ENCODE measurements at regions not wholly inside any gene's neighbourhood (a gene's known extent, or its start where the extent isn't known, plus 50 kb on each side); places are given as distances from the start of the nearest gene placed in this dataset.

DNA sequence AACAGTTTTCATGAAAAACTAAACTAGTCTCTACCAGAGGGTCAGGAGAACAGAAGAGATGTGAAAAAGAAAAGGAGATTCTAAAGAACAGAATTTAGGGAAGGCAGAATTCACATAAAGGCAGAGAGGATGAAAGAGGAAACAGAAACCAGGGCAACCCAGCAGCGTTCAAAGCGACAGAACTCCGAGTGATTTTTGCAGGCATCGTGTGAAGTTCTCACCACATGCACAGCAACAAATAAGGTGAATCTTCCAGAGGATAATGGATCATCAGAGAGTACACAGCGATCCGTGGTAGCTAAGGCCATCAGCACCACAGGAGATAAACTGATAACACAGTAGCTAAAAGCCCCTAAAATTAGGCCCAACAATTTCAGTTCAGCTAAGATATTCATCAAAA, 250.8 kb upstream of the THBS1 start:
- H3K9me3 ChIP-seq (ENCODE audit: control insufficient read depth, insufficient read depth, low read depth, low read length), result no peaks in the 10 kb centered on the region
- no peak overlapping the region for H3K27ac ChIP-seq (ENCODE audit: low read depth, low read length)
- no peaks in the 10 kb centered on the region for H3K27me3 ChIP-seq (ENCODE audit: control insufficient read depth, insufficient read depth, low read length)
- H3K4me3 ChIP-seq (ENCODE audit: low read depth, low read length), result no peak overlapping the region
- H3K36me3 ChIP-seq (ENCODE audit: control insufficient read depth, insufficient read depth, low read length), result no peaks in the 10 kb centered on the region
- no peaks in the 10 kb centered on the region for H3K4me1 ChIP-seq (ENCODE audit: control insufficient read depth, insufficient read depth, low read length)
- no peak overlapping the region for H3K9ac ChIP-seq (ENCODE audit: low read length)

DNA sequence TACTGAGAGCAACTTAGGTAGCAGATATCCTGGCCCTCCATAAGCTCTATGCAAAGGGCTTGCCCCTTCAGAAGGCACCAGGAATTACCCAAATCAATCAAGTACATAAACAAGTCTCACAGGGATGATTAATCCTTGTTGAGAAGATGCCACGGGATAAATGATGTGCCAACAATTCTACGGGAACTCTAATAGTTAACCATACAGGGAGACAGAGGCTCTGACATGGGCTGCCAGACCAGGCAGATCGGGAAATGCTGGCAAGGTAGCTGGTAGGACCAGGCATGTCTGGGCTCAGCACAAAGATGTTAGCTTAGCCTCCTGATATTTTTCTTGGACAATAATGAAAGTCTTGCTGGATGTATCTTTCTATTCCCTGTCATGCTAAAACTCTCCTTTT, 249.3 kb upstream of the THBS1 start:
- Histone ChIP-seq H3K9ac (ENCODE audit: low read length) (no peak overlapping the region), H3K4me3 (ENCODE audit: low read depth, low read length) (no peak overlapping the region), H3K4me1 (ENCODE audit: control insufficient read depth, insufficient read depth, low read length) (no peaks in the 10 kb centered on the region), H3K9me3 (ENCODE audit: control insufficient read depth, insufficient read depth, low read depth, low read length) (no peaks in the 10 kb centered on the region), H3K27me3 (ENCODE audit: control insufficient read depth, insufficient read depth, low read length) (no peaks in the 10 kb centered on the region), H3K27ac (ENCODE audit: low read depth, low read length) (no peak overlapping the region), H3K36me3 (ENCODE audit: control insufficient read depth, insufficient read depth, low read length) (no peaks in the 10 kb centered on the region)

DNA sequence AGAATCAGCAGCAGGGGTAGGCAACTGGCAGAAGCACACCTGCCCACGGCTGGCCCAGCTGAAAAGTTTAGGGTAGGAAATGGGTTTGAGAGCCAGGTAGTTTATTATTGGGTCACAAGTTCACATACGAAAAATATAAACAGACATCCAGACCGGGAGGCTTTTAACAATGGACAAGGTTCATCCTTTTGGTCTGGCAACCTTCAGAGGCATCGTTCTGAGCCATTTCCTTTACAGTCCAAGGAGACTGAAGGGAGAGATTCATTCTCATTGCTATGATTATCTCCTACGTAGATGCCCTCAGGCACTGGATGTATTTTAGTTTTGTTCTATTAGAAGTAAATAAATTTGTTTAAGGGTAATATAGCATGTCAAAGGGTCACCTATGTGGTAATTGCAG, 248.0 kb upstream of the THBS1 start:
- H3K4me3 ChIP-seq (ENCODE audit: low read depth, low read length), result no peak overlapping the region
- H3K4me1 ChIP-seq (ENCODE audit: control insufficient read depth, insufficient read depth, low read length), result no peaks in the 10 kb centered on the region
- no peaks in the 10 kb centered on the region for H3K9me3 ChIP-seq (ENCODE audit: control insufficient read depth, insufficient read depth, low read depth, low read length)
- H3K27me3 ChIP-seq (ENCODE audit: control insufficient read depth, insufficient read depth, low read length), result no peaks in the 10 kb centered on the region
- no peak overlapping the region for H3K9ac ChIP-seq (ENCODE audit: low read length)
- H3K27ac ChIP-seq (ENCODE audit: low read depth, low read length), result no peak overlapping the region
- H3K36me3 ChIP-seq (ENCODE audit: control insufficient read depth, insufficient read depth, low read length), result no peaks in the 10 kb centered on the region

DNA sequence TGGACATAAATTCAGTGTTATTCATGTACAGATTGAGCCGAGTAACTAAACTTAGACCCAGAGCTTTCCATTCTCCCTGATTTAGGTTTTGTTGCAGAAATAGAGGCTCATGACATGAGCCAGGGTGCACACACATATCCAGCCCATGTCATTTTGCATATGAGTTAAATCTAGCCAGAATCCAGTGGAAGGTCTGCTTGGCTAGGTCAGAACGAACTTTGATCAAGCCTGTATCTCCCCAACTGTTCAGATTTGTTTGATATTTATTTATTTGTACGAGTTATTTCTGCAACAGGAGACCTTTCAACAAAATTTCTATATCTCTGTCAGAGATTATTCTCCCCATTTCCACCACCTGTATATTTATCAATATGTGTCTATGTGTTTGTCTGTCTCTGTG, 247.5 kb upstream of the THBS1 start:
- Histone ChIP-seq H3K9ac (ENCODE audit: low read length) (no peak overlapping the region), H3K4me1 (ENCODE audit: control insufficient read depth, insufficient read depth, low read length) (no peaks in the 10 kb centered on the region), H3K27ac (ENCODE audit: low read depth, low read length) (no peak overlapping the region), H3K9me3 (ENCODE audit: control insufficient read depth, insufficient read depth, low read depth, low read length) (no peaks in the 10 kb centered on the region), H3K4me3 (ENCODE audit: low read depth, low read length) (no peak overlapping the region), H3K27me3 (ENCODE audit: control insufficient read depth, insufficient read depth, low read length) (no peaks in the 10 kb centered on the region), H3K36me3 (ENCODE audit: control insufficient read depth, insufficient read depth, low read length) (no peaks in the 10 kb centered on the region)

DNA sequence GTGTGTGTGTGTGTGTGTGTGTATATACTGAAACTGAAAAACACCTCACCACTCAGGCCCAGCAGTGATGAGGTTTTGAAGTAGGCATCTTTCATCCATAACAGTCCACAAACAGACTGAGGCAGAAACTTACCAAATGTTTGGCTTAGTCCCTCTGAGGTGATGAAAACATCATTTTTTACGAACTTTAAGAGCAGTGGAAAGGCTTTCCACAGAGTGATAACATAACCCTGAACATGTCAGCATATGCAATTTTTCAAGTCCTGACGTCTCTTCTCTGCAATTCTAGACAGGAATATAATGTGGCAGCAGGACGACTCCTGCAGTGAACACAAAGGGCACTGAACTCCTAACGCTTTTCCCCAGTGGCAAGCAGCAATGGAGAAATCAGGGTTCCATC, 247.0 kb upstream of the THBS1 start:
- Histone ChIP-seq H3K36me3 (ENCODE audit: control insufficient read depth, insufficient read depth, low read length) (no peaks in the 10 kb centered on the region), H3K27me3 (ENCODE audit: control insufficient read depth, insufficient read depth, low read length) (no peaks in the 10 kb centered on the region), H3K9me3 (ENCODE audit: control insufficient read depth, insufficient read depth, low read depth, low read length) (no peaks in the 10 kb centered on the region), H3K4me3 (ENCODE audit: low read depth, low read length) (no peak overlapping the region), H3K4me1 (ENCODE audit: control insufficient read depth, insufficient read depth, low read length) (no peaks in the 10 kb centered on the region), H3K9ac (ENCODE audit: low read length) (no peak overlapping the region), H3K27ac (ENCODE audit: low read depth, low read length) (no peak overlapping the region)

DNA sequence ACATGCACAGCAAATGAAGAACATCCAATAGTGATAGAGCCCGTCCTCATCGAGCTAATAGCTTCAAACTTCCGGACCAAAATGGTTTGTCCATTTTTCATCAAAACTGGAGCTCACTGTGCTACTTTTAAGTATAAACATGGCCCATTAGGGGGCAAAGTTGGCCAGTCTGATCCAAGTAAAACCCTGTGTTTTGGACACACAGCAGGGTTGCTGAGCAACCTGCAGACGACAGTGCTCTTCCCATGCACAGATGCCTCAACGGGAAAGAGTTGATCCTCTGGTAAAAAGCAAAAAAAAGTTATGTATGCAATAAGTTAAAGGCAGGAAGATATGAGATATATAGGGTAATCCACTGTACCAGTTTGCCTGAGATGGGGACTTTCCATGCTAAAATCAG, 244.0 kb upstream of the THBS1 start:
- no peak overlapping the region for H3K9ac ChIP-seq (ENCODE audit: low read length)
- no peaks in the 10 kb centered on the region for H3K36me3 ChIP-seq (ENCODE audit: control insufficient read depth, insufficient read depth, low read length)
- H3K4me1 ChIP-seq (ENCODE audit: control insufficient read depth, insufficient read depth, low read length), result no peaks in the 10 kb centered on the region
- no peak overlapping the region for H3K27ac ChIP-seq (ENCODE audit: low read depth, low read length)
- H3K27me3 ChIP-seq (ENCODE audit: control insufficient read depth, insufficient read depth, low read length), result no peaks in the 10 kb centered on the region
- H3K4me3 ChIP-seq (ENCODE audit: low read depth, low read length), result no peak overlapping the region
- 0 out of 2 replicates have a peak, but pooled peaks cover 1% of the 10 kb centered on the region for H3K9me3 ChIP-seq (ENCODE audit: control insufficient read depth, insufficient read depth, low read depth, low read length)

DNA sequence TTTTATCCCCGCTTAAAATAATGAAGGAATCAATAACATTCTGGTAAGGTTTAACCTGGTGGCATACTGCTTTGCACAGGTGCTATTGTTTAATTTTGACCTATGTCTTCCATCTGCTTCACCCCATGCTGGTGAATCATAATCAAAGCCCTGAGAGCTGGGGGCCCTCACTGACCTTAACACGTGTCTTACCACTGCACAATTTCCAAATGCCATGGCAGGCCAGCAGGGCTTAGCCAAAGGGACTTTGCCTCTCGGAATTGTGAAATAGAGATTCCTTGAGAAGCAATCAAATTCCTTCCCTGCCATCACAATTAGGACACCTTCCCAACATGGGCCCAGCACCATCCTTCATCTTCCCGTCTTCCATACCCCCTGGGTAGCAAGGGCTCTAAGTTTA, 242.6 kb upstream of the THBS1 start:
- no peaks in the 10 kb centered on the region for H3K27me3 ChIP-seq (ENCODE audit: control insufficient read depth, insufficient read depth, low read length)
- H3K27ac ChIP-seq (ENCODE audit: low read depth, low read length), result no peak overlapping the region
- H3K9ac ChIP-seq (ENCODE audit: low read length), result no peak overlapping the region
- no peaks in the 10 kb centered on the region for H3K4me1 ChIP-seq (ENCODE audit: control insufficient read depth, insufficient read depth, low read length)
- H3K4me3 ChIP-seq (ENCODE audit: low read depth, low read length), result no peak overlapping the region
- peaks cover 13% of the 10 kb centered on the region for H3K9me3 ChIP-seq (ENCODE audit: control insufficient read depth, insufficient read depth, low read depth, low read length)
- no peaks in the 10 kb centered on the region for H3K36me3 ChIP-seq (ENCODE audit: control insufficient read depth, insufficient read depth, low read length)

DNA sequence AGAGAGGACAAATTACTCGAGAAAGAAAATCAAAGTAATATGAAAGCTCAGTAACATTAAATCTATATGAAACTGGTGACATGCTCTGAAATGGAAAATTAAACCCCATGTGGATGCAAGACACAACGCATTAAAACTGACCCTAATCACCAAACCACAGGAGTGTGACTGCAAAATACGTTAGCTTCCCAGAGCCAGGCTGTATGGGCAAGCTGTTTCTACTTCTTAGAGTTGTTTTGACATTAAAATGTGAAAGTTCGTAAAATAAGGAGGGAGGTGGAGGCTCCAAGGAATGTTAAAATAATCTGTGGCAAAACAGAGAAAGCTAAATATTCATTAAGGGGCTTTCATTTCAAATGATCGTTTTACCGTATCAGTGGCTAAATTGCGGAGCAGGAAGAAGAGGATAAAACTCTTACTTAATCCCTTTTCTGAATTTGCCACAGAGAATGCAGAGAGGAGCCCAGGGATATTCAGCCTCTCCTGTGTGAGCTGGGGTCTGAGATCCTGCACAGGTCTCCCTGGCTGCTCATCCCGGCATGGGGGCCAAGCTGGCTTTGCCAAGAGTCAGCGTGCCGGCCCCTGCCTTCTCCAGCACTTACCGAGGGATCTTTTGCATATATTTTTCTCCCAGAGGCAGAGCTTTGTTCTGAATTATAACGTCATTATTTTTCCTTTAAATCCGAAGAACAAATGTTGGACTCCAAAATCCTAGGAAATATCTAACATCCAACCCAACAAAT, 239.8 kb upstream of the THBS1 start:
- peaks cover 9% of the 10 kb centered on the region; the same call in 1 of the 2 replicates for H3K4me1 ChIP-seq (ENCODE audit: control insufficient read depth, insufficient read depth, low read length)
- H3K9me3 ChIP-seq (ENCODE audit: control insufficient read depth, insufficient read depth, low read depth, low read length), result peaks cover 22% of the 10 kb centered on the region
- H3K9ac ChIP-seq (ENCODE audit: low read length), result no peak overlapping the region
- H3K36me3 ChIP-seq (ENCODE audit: control insufficient read depth, insufficient read depth, low read length), result no peaks in the 10 kb centered on the region
- no peak overlapping the region for H3K27ac ChIP-seq (ENCODE audit: low read depth, low read length)
- H3K27me3 ChIP-seq (ENCODE audit: control insufficient read depth, insufficient read depth, low read length), result no peaks in the 10 kb centered on the region
- H3K4me3 ChIP-seq (ENCODE audit: low read depth, low read length), result no peak overlapping the region

DNA sequence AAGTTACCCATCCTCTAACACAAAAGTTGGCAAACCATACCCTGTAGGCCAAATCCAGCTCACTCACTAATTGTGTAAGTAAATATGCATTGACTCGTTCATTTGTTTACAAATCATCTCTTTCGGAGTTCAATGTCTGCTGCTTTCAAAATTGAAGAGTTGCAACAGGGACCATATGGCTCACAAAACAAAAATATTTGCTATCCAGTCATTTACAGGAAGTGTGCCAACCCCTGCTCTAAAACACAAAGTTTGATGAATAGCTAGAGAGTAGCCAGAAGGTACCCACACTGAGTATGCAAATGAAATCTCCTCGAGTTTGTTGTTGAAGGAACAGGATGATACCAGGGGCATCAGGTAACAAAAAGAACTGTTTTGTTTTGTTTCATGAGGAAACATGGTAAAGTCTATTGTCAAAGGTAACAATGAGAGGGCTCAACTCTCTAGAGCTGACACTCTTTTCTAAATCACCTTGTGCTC, 236.2 kb upstream of the THBS1 start:
- peaks cover 9% of the 10 kb centered on the region; the same call in 1 of the 2 replicates for H3K4me1 ChIP-seq (ENCODE audit: control insufficient read depth, insufficient read depth, low read length)
- no peaks in the 10 kb centered on the region for H3K27me3 ChIP-seq (ENCODE audit: control insufficient read depth, insufficient read depth, low read length)
- H3K4me3 ChIP-seq (ENCODE audit: low read depth, low read length), result no peak overlapping the region
- peak overlapping the region; percentile 3; the same call in 1 of the 2 replicates for H3K27ac ChIP-seq (ENCODE audit: low read depth, low read length)
- peaks cover 22% of the 10 kb centered on the region for H3K9me3 ChIP-seq (ENCODE audit: control insufficient read depth, insufficient read depth, low read depth, low read length)
- H3K36me3 ChIP-seq (ENCODE audit: control insufficient read depth, insufficient read depth, low read length), result no peaks in the 10 kb centered on the region
- no peak overlapping the region for H3K9ac ChIP-seq (ENCODE audit: low read length)

DNA sequence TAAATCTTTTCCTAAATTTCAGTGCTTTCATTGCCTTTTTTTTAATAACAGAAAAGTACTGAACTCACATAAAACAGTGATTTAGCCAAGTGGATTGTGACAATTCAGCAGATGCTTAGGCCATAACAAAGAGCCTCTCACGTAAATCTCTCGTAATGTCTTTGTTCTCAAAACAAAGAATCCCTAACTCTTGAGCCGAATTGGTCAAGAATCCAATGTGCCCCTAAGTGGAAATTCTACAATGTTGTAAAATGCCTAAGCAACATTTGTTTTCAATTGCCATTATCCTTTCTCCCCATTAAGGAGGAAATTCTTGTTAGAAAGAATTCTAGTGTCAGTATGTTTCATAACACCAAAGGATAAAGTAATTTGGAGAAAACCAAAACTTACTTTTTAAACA, 235.7 kb upstream of the THBS1 start:
- H3K27ac ChIP-seq (ENCODE audit: low read depth, low read length), result peak overlapping the region; percentile 3; the same call in 1 of the 2 replicates
- no peaks in the 10 kb centered on the region for H3K27me3 ChIP-seq (ENCODE audit: control insufficient read depth, insufficient read depth, low read length)
- no peaks in the 10 kb centered on the region for H3K36me3 ChIP-seq (ENCODE audit: control insufficient read depth, insufficient read depth, low read length)
- no peak overlapping the region for H3K9ac ChIP-seq (ENCODE audit: low read length)
- peaks cover 22% of the 10 kb centered on the region for H3K9me3 ChIP-seq (ENCODE audit: control insufficient read depth, insufficient read depth, low read depth, low read length)
- no peak overlapping the region for H3K4me3 ChIP-seq (ENCODE audit: low read depth, low read length)
- H3K4me1 ChIP-seq (ENCODE audit: control insufficient read depth, insufficient read depth, low read length), result peaks cover 9% of the 10 kb centered on the region; the same call in 1 of the 2 replicates

DNA sequence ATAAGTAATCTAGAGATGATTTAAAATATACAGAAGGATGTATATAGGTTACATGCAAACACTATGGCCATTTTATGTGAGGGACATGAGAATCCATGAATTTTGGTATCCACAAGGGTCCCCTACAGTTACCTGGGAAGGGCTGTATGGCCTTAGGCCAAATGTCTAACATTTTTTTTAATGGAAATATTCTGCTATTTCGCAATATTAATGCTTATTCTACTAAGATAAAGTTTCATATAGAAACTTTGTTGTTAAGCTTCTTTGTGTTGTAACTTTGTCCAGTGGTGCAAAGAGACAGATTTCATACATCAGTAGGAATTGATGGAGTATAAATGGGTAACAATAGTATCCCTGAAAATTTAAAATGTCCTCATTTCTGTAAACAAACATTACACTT, 233.4 kb upstream of the THBS1 start:
- H3K9ac ChIP-seq (ENCODE audit: low read length), result no peak overlapping the region
- H3K27me3 ChIP-seq (ENCODE audit: control insufficient read depth, insufficient read depth, low read length), result no peaks in the 10 kb centered on the region
- H3K4me3 ChIP-seq (ENCODE audit: low read depth, low read length), result no peak overlapping the region
- H3K36me3 ChIP-seq (ENCODE audit: control insufficient read depth, insufficient read depth, low read length), result no peaks in the 10 kb centered on the region
- H3K4me1 ChIP-seq (ENCODE audit: control insufficient read depth, insufficient read depth, low read length), result peaks cover 9% of the 10 kb centered on the region; the same call in 1 of the 2 replicates
- peaks cover 16% of the 10 kb centered on the region for H3K9me3 ChIP-seq (ENCODE audit: control insufficient read depth, insufficient read depth, low read depth, low read length)
- no peak overlapping the region for H3K27ac ChIP-seq (ENCODE audit: low read depth, low read length)

All from HUES6 (cell line).